GM19035 (cell line): ENCODE measurements at regions not wholly inside any gene's neighbourhood (a gene's known extent, or its start where the extent isn't known, plus 50 kb on each side); places are given as distances from the start of the nearest gene placed in this dataset.

Experiments used
- ATAC-seq: cut with Tn5 transposase; IDR thresholded peaks from one replicate; pipeline ENCODE4 v1.9.1; 2021; ENCODE audit not compliant: unreplicated experiment

DNA sequence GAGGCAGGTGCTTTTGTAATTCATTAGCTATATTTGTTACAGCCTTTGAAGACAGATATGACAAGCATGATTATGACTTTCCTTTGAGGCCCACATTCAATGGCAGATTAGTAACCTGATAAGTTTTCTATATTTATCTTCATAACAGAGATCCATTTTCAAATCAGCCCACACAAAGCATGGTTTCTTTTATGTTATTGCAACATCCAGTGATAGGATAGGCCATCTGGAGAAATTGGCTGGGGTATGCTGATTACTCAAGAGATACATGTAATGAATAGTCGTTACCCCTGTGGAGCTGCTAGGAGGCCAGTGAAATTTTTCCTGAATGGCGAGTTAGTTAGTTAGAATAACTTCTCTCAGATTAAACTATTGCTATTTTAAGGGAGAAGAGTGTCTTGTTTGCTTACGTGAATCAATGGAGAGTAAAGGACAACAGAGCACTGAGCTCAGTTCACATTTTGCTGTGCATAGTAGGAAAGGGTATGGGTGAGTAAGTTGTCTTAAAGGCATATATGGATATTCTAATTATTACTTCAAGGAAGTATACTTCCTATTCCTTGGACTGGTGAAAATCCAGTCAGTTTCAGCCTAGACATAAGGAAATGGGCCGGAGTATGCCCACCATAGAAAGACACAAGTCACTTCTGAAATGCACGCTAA, 79.2 kb upstream of the DKK2 start:
- ATAC-seq: no peak

DNA sequence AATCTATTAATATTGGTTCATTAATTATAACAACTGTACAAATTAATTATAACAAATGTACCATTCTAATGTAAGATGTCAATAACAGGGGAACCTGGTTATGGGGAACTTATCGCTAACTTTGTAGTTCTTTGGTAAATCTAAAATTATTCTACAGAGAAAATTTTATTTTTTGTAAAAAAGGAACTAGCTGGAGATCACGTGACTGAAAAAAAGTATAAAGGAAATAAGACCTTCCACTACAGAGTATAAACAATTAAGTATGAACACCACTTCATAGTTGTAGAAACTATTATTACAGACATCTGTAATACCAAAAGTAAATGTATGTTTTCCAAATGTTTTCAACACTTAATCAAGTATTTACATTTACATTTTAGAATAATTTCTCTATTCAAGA, 77.9 kb upstream of the DKK2 start:
- ATAC-seq: no peak

DNA sequence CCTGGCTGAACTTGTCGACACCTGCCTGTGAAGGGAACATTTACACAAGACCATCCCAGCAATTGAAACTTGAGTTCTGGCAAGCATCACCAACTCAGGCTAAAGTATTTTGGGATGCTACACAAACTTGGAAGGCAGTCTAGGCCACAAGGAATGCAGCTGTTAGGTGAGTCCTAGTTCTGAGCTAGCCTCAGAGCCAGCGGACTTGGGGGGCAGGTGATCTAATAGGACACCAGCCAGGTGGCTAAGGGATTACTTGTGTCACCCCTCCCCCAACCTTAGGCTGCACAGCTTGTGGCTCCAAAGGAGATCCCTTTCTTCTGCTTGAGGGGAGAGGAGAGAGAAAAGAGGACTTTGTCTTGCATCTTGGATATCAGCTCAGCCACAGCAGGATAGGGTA, 62.3 kb upstream of the DKK2 start:
- ATAC-seq: no peak

DNA sequence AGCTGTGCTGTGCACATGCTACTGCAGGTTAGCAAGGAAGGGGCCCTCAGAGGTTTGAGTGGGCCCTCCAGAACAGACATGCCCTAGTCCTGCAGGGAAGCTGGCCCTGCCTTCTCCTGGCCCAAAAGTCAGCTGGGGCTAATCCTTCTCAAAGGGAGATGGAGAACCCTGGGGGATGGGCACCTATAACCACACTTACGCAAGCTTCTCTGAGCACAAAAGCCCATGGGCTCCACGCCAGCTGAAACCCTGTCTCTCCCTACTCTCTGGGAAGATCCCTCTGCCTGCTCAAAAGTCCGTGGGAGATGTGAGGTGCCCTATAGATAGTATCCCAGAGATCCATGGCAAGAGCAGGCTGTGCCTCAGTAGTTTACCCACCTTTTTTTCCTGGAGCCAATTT, 58.9 kb upstream of the DKK2 start:
- no peak for ATAC-seq

DNA sequence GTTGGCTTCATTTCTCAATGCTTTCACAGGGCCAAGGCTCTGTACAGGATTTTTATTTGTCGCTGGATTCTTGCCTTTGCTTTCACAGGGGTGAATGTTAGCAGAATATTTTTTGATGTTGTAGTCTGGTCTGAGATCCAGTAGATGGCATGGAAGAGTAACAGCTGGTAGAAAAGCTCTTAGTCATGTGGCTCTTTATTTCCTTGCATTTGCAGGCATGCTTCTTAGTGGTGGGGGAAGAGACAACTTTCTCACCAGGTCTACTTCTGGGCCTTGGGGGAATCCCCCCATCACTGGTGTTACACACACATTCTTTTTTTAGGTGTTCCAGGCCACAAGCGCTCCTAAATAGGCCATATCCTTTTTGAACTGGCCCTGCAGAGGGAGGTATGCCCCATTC, 58.2 kb upstream of the DKK2 start:
- peak; percentile 79 for ATAC-seq
